BLaER1 (cell line): ENCODE measurements at regions not wholly inside any gene's neighbourhood (a gene's known extent, or its start where the extent isn't known, plus 50 kb on each side); places are given as distances from the start of the nearest gene placed in this dataset.

Source experiments
- H3K27ac ChIP-seq: shearing (Covaris generic); formaldehyde crosslinking; 2 replicates; pipeline ENCODE4 v1.8.1; 2022
- H3K27me3 ChIP-seq: shearing (Covaris generic); formaldehyde crosslinking; 2 replicates; pipeline ENCODE4 v1.8.1; 2022
- H3K36me3 ChIP-seq: shearing (Covaris generic); formaldehyde crosslinking; 2 replicates; pipeline ENCODE4 v1.8.1; 2022
- H3K4me1 ChIP-seq: shearing (Covaris generic); formaldehyde crosslinking; 2 replicates; pipeline ENCODE4 v1.8.1; 2022
- H3K4me2 ChIP-seq: shearing (Covaris generic); formaldehyde crosslinking; 2 replicates; pipeline ENCODE4 v1.8.1; 2022
- H3K4me3 ChIP-seq: shearing (Covaris generic); formaldehyde crosslinking; 2 replicates; pipeline ENCODE4 v1.8.1; 2022
- H3K9ac ChIP-seq: shearing (Covaris generic); formaldehyde crosslinking; 2 replicates; pipeline ENCODE4 v1.8.1; 2022
- H3K9me3 ChIP-seq: shearing (Covaris generic); formaldehyde crosslinking; 2 replicates; pipeline ENCODE4 v1.8.1; 2022
- H4K20me1 ChIP-seq: shearing (Covaris generic); formaldehyde crosslinking; 2 replicates; pipeline ENCODE4 v1.8.1; 2022
- Cebpa-rat ChIP-seq: shearing (Covaris generic); IDR thresholded peaks from 2 replicates; pipeline ENCODE4 v1.8.1; 2022

- H4K20me1 ChIP-seq: no peaks in the 10 kb centered on the region
- no peak overlapping the region for H3K9ac ChIP-seq
- no peak for TF ChIP-seq Cebpa-rat
- no peaks in the 10 kb centered on the region for H3K4me1 ChIP-seq
- H3K4me2 ChIP-seq: no peak overlapping the region
- no peak overlapping the region for H3K27ac ChIP-seq
- no peak overlapping the region for H3K4me3 ChIP-seq
- no peaks in the 10 kb centered on the region for H3K27me3 ChIP-seq
- H3K36me3 ChIP-seq: no peaks in the 10 kb centered on the region
- no peaks in the 10 kb centered on the region for H3K9me3 ChIP-seq
Measured at GRCh38 chr21:16993416-16994038, 519.3 kb upstream of the CXADR start.

- Histone ChIP-seq H3K4me2 (no peak overlapping the region), H4K20me1 (no peaks in the 10 kb centered on the region), H3K4me3 (no peak overlapping the region), H3K9ac (no peak overlapping the region), H3K27me3 (no peaks in the 10 kb centered on the region), H3K9me3 (no peaks in the 10 kb centered on the region; the same call in 1 of the 2 replicates), H3K27ac (no peak overlapping the region), H3K36me3 (no peaks in the 10 kb centered on the region), H3K4me1 (peaks cover 12% of the 10 kb centered on the region; the same call in 1 of the 2 replicates)
- no peak for TF ChIP-seq Cebpa-rat
Measured at GRCh38 chr21:17002594-17003257, 510.1 kb upstream of the CXADR start.

GRCh38 chr21:17003258-17003615, 509.6 kb upstream of the CXADR start:
- peak overlapping the region; percentile 29; the same call in 1 of the 2 replicates for H3K4me2 ChIP-seq
- H3K4me3 ChIP-seq: no peak overlapping the region
- no peak overlapping the region for H3K9ac ChIP-seq
- H3K36me3 ChIP-seq: no peaks in the 10 kb centered on the region
- no peaks in the 10 kb centered on the region for H4K20me1 ChIP-seq
- no peaks in the 10 kb centered on the region for H3K27me3 ChIP-seq
- no peaks in the 10 kb centered on the region; the same call in 1 of the 2 replicates for H3K9me3 ChIP-seq
- H3K4me1 ChIP-seq: peaks cover 12% of the 10 kb centered on the region; the same call in 1 of the 2 replicates
- TF ChIP-seq Cebpa-rat: no peak
- H3K27ac ChIP-seq: no peak overlapping the region

GRCh38 chr21:17003763-17004373, 509.0 kb upstream of the CXADR start:
- Histone ChIP-seq H3K4me3 (no peak overlapping the region), H4K20me1 (no peaks in the 10 kb centered on the region), H3K27ac (no peak overlapping the region), H3K27me3 (no peaks in the 10 kb centered on the region), H3K36me3 (no peaks in the 10 kb centered on the region), H3K4me2 (peak overlapping the region; percentile 29), H3K9me3 (no peaks in the 10 kb centered on the region; the same call in 1 of the 2 replicates), H3K9ac (no peak overlapping the region), H3K4me1 (peaks cover 12% of the 10 kb centered on the region; the same call in 1 of the 2 replicates)
- TF ChIP-seq Cebpa-rat: no peak

- no peaks in the 10 kb centered on the region for H4K20me1 ChIP-seq
- no peak overlapping the region for H3K4me3 ChIP-seq
- no peak overlapping the region for H3K4me2 ChIP-seq
- no peaks in the 10 kb centered on the region for H3K27me3 ChIP-seq
- no peaks in the 10 kb centered on the region for H3K4me1 ChIP-seq
- no peak overlapping the region for H3K27ac ChIP-seq
- no peaks in the 10 kb centered on the region for H3K36me3 ChIP-seq
- no peak for TF ChIP-seq Cebpa-rat
- H3K9me3 ChIP-seq: peaks cover 6% of the 10 kb centered on the region; the same call in 1 of the 2 replicates
- no peak overlapping the region for H3K9ac ChIP-seq
Measured at GRCh38 chr21:17032141-17032655, 480.6 kb upstream of the CXADR start.

GRCh38 chr21:17044696-17045095, 468.1 kb upstream of the CXADR start:
- H3K27ac ChIP-seq: no peak overlapping the region
- peaks cover 8% of the 10 kb centered on the region for H3K9me3 ChIP-seq
- no peaks in the 10 kb centered on the region for H3K27me3 ChIP-seq
- H4K20me1 ChIP-seq: no peaks in the 10 kb centered on the region
- no peak overlapping the region for H3K9ac ChIP-seq
- H3K4me1 ChIP-seq: no peaks in the 10 kb centered on the region
- TF ChIP-seq Cebpa-rat: no peak
- no peak overlapping the region for H3K4me2 ChIP-seq
- H3K36me3 ChIP-seq: no peaks in the 10 kb centered on the region
- no peak overlapping the region for H3K4me3 ChIP-seq

GRCh38 chr21:17045214-17045853, 467.5 kb upstream of the CXADR start:
- Histone ChIP-seq H3K4me1 (no peaks in the 10 kb centered on the region), H3K4me2 (no peak overlapping the region), H3K27me3 (no peaks in the 10 kb centered on the region), H3K4me3 (no peak overlapping the region), H3K27ac (no peak overlapping the region), H3K36me3 (no peaks in the 10 kb centered on the region), H3K9me3 (peaks cover 10% of the 10 kb centered on the region), H3K9ac (no peak overlapping the region), H4K20me1 (no peaks in the 10 kb centered on the region)
- no peak for TF ChIP-seq Cebpa-rat

- no peak for TF ChIP-seq Cebpa-rat
- no peak overlapping the region for H3K9ac ChIP-seq
- no peaks in the 10 kb centered on the region for H3K4me1 ChIP-seq
- no peaks in the 10 kb centered on the region for H3K27me3 ChIP-seq
- no peaks in the 10 kb centered on the region for H4K20me1 ChIP-seq
- no peak overlapping the region for H3K27ac ChIP-seq
- H3K4me2 ChIP-seq: no peak overlapping the region
- no peak overlapping the region for H3K4me3 ChIP-seq
- H3K36me3 ChIP-seq: no peaks in the 10 kb centered on the region
- H3K9me3 ChIP-seq: peaks cover 10% of the 10 kb centered on the region
Measured at GRCh38 chr21:17048974-17049373, 463.9 kb upstream of the CXADR start.

- TF ChIP-seq Cebpa-rat: no peak
- no peaks in the 10 kb centered on the region for H3K27me3 ChIP-seq
- H3K4me1 ChIP-seq: no peaks in the 10 kb centered on the region
- H3K9ac ChIP-seq: no peak overlapping the region
- H3K27ac ChIP-seq: no peak overlapping the region
- peaks cover 10% of the 10 kb centered on the region for H3K9me3 ChIP-seq
- no peaks in the 10 kb centered on the region for H3K36me3 ChIP-seq
- no peaks in the 10 kb centered on the region for H4K20me1 ChIP-seq
- no peak overlapping the region for H3K4me2 ChIP-seq
- no peak overlapping the region for H3K4me3 ChIP-seq
Measured at GRCh38 chr21:17050156-17050555, 462.7 kb upstream of the CXADR start.

GRCh38 chr21:17050646-17051045, 462.2 kb upstream of the CXADR start:
- H3K9ac ChIP-seq: no peak overlapping the region
- peaks cover 10% of the 10 kb centered on the region for H3K9me3 ChIP-seq
- no peak for TF ChIP-seq Cebpa-rat
- H3K27ac ChIP-seq: no peak overlapping the region
- no peaks in the 10 kb centered on the region for H3K4me1 ChIP-seq
- H3K4me2 ChIP-seq: no peak overlapping the region
- no peaks in the 10 kb centered on the region for H3K36me3 ChIP-seq
- no peaks in the 10 kb centered on the region for H3K27me3 ChIP-seq
- no peak overlapping the region for H3K4me3 ChIP-seq
- no peaks in the 10 kb centered on the region for H4K20me1 ChIP-seq
